HCT116 (cell line): ENCODE measurements at regions not wholly inside any gene's neighbourhood (a gene's known extent, or its start where the extent isn't known, plus 50 kb on each side); places are given as distances from the start of the nearest gene placed in this dataset.

Source experiments
- ATAC-seq: fragments of 200-7000 bp; cut with Tn5 transposase; 2 replicates; pipeline ENCODE4 v1.9.1; 2020; ENCODE audit warnings: mild to moderate bottlenecking, moderate library complexity
- BruUV-seq: library from RNA; stranded (reverse); fragments of 400-500 nt; replicated peaks from 2 replicates; lab custom pipeline; 2021; lab: Mats Ljungman, UMichigan
- CTCF ChIA-PET: fragments of 300-600 bp; sonication (Branson Sonifier 250); formaldehyde crosslinking; loops from one replicate; lab custom pipeline; 2021; ENCODE audit warnings: antibody characterized with exemption; lab: Charles Lee
- POLR2A ChIA-PET: fragments of 300-600, 350-600 bp; sonication (Branson Sonifier 250); formaldehyde crosslinking; loops from one replicate; lab custom pipeline; 2021; ENCODE audit warnings: antibody characterized with exemption; lab: Charles Lee
- RAD21 ChIA-PET, 2 experiments: fragments of 300-600 bp; sonication (Branson Sonifier 250); formaldehyde crosslinking; loops; one replicate each; lab custom pipeline; 2023; ENCODE audit warnings: low total read pairs in 2 of 2; ENCODE audit not compliant: uncharacterized antibody in 2 of 2, unreplicated experiment in 2 of 2, low non-redundant PET in 1 of 2; lab: Charles Lee
- DNase-seq: peaks from one replicate; pipeline ENCODE4 v3.0.0-alpha.2; 2010; ENCODE audit warnings: low read depth, low spot score
- H2AFZ ChIP-seq: fragments of 200-600 bp; shearing (Covaris generic), sonication (generic); 2 replicates; pipeline ENCODE4 v1.6.1; 2017; ENCODE audit warnings: low read depth, mixed run types, mixed read lengths, antibody characterized with exemption, low read length; ENCODE audit not compliant: poor library complexity, severe bottlenecking
- H3K27ac ChIP-seq: 2 replicates; pipeline ENCODE4 v1.5.1; 2012; ENCODE audit warnings: low read depth, low read length
- H3K27me3 ChIP-seq: fragments of 200-600 bp; sonication (generic); 2 replicates; pipeline ENCODE4 v1.6.1; 2016; ENCODE audit warnings: mixed run types, low read length, mixed read lengths; ENCODE audit not compliant: insufficient read depth
- H3K36me3 ChIP-seq, 2 experiments: fragments of 200-500 bp in 1 of 2; fragments of 200-600 bp in 1 of 2; sonication (Bioruptor generic) in 1 of 2; sonication (generic) in 1 of 2; 2 replicates each; pipeline versions ENCODE4 v1.5.1 to v1.6.1; 2014 to 2016; ENCODE audit warnings: low read length in 2 of 2, inconsistent platforms in 1 of 2, mixed read lengths in 1 of 2, mixed run types in 1 of 2; ENCODE audit not compliant: insufficient read depth in 2 of 2, control insufficient read depth in 1 of 2
- H3K4me1 ChIP-seq, 2 experiments: fragments of 200-600 bp in 1 of 2; sonication (generic) in 1 of 2; 2 replicates each; pipeline versions ENCODE4 v1.5.1 to v1.6.1; 2012 to 2017; ENCODE audit warnings: low read length in 2 of 2, inconsistent platforms in 1 of 2, mild to moderate bottlenecking in 1 of 2, mixed read lengths in 1 of 2, mixed run types in 1 of 2, moderate library complexity in 1 of 2; ENCODE audit not compliant: insufficient read depth in 2 of 2, control insufficient read depth in 1 of 2
- H3K4me2 ChIP-seq: fragments of 200-600 bp; sonication (generic); 2 replicates; pipeline ENCODE4 v1.6.1; 2017; ENCODE audit warnings: mixed run types, low read length, mixed read lengths
- H3K4me3 ChIP-seq, 2 experiments: fragments of 200-600 bp in 1 of 2; sonication (generic) in 1 of 2; replicated peaks in 1 of 2; 2 replicates each; pipeline ENCODE4 v1.5.1; 2011 to 2016; ENCODE audit warnings: low read length in 2 of 2, control low read depth in 1 of 2, low read depth in 1 of 2, mild to moderate bottlenecking in 1 of 2, mixed read lengths in 1 of 2, mixed run types in 1 of 2
- H3K79me2 ChIP-seq: fragments of 200-600 bp; sonication (generic); 2 replicates; pipeline ENCODE4 v1.6.1; 2017; ENCODE audit warnings: mild to moderate bottlenecking, mixed run types, low read length, moderate library complexity, mixed read lengths; ENCODE audit not compliant: insufficient read depth
- H3K9ac ChIP-seq: fragments of 200-600 bp; sonication (generic); 2 replicates; pipeline ENCODE4 v1.6.1; 2016; ENCODE audit warnings: low read length, mixed read lengths
- H3K9me2 ChIP-seq: fragments of 200-600 bp; sonication (generic), shearing (Covaris generic); 2 replicates; pipeline ENCODE4 v1.6.1; 2017; ENCODE audit warnings: mixed run types, mild to moderate bottlenecking, moderate library complexity; ENCODE audit not compliant: insufficient read depth
- H3K9me3 ChIP-seq, 2 experiments: fragments of 200-500 bp in 1 of 2; fragments of 200-600 bp in 1 of 2; sonication (Bioruptor generic) in 1 of 2; sonication (generic) in 1 of 2; 2 replicates each; pipeline ENCODE4 v1.6.1; 2014 to 2017; ENCODE audit warnings: low read length in 2 of 2, mixed read lengths in 2 of 2, inconsistent platforms in 1 of 2, low read depth in 1 of 2, mild to moderate bottlenecking in 1 of 2, mixed run types in 1 of 2, moderate library complexity in 1 of 2; ENCODE audit not compliant: control insufficient read depth in 1 of 2, insufficient read depth in 1 of 2
- H4K20me1 ChIP-seq: fragments of 200-600 bp; sonication (generic), shearing (Covaris generic); 2 replicates; pipeline ENCODE4 v1.6.1; 2017; ENCODE audit warnings: mixed run types, mild to moderate bottlenecking, moderate library complexity; ENCODE audit not compliant: insufficient read depth
- CBX3 ChIP-seq: IDR thresholded peaks from 2 replicates; pipeline ENCODE4 v1.6.1; 2012; ENCODE audit warnings: low read depth
- CEBPB ChIP-seq: IDR thresholded peaks from 2 replicates; pipeline ENCODE4 v1.6.1; 2012; ENCODE audit warnings: low read depth
- EGR1 ChIP-seq: IDR thresholded peaks from 2 replicates; pipeline ENCODE4 v1.6.1; 2012; ENCODE audit warnings: low read depth
- ELF1 ChIP-seq: IDR thresholded peaks from 2 replicates; pipeline ENCODE4 v1.6.1; 2012; ENCODE audit warnings: low read depth, borderline replicate concordance
- EZH2 ChIP-seq: fragments of 200-600 bp; sonication (generic); IDR thresholded peaks from 2 replicates; pipeline ENCODE4 v1.6.1; 2017; ENCODE audit warnings: antibody characterized with exemption, mixed run types
- EZH2phosphoT487 ChIP-seq: fragments of 200-600 bp; IDR thresholded peaks from 2 replicates; pipeline ENCODE4 v1.6.1; 2018; ENCODE audit warnings: antibody characterized with exemption, borderline replicate concordance
- FOSL1 ChIP-seq: IDR thresholded peaks from 2 replicates; pipeline ENCODE4 v1.6.1; 2012; ENCODE audit warnings: low read depth
- JUND ChIP-seq: IDR thresholded peaks from 2 replicates; pipeline ENCODE4 v1.6.1; 2012
- POLR2A ChIP-seq: IDR thresholded peaks from 2 replicates; pipeline ENCODE4 v1.7.0; 2011; ENCODE audit warnings: borderline replicate concordance; ENCODE audit not compliant: insufficient read depth, insufficient read length; ENCODE audit errors: extremely low read depth
- REST ChIP-seq: IDR thresholded peaks from 2 replicates; pipeline ENCODE4 v1.6.1; 2012; ENCODE audit warnings: low read depth
- TCF7L2 ChIP-seq: IDR thresholded peaks from 2 replicates; pipeline ENCODE4 v1.7.0; 2011; ENCODE audit warnings: borderline replicate concordance, inconsistent platforms; ENCODE audit not compliant: insufficient read depth, insufficient read length; ENCODE audit errors: extremely low read depth
- ZBTB33 ChIP-seq: IDR thresholded peaks from 2 replicates; pipeline ENCODE4 v1.6.1; 2011; ENCODE audit warnings: mild to moderate bottlenecking, low read length, moderate library complexity; ENCODE audit not compliant: insufficient replicate concordance; ENCODE audit errors: extremely low read depth
- ZFX ChIP-seq: fragments of 450-650 bp; IDR thresholded peaks from 2 replicates; pipeline ENCODE4 v1.6.1; 2017
- intact Hi-C: fragments of 100-400 bp; cut with micrococcal nuclease; formaldehyde crosslinking; loops from 2 replicates; pipeline ENCODE4 v1.10.0; 2022

GRCh38 chr10:2256241-2256640 lies 518.9 kb upstream of the ADARB2 start:
- H3K4me1 ChIP-seq, result no peaks in the 10 kb centered on the region
- H3K9me2 ChIP-seq, result no peaks in the 10 kb centered on the region
- CTCF ChIA-PET, result no interaction called here
- ATAC-seq (no peak), DNase-seq (no peak)
- no peaks in the 10 kb centered on the region for H3K79me2 ChIP-seq
- no peak overlapping the region for H3K27ac ChIP-seq
- no peak overlapping the region for H3K4me2 ChIP-seq
- no TSS peak for BruUV-seq
- H3K36me3 ChIP-seq, result no peaks in the 10 kb centered on the region
- H2AFZ ChIP-seq, result no peak overlapping the region
- POLR2A ChIA-PET, result no interaction called here
- H3K9me3 ChIP-seq, result peaks cover 9 to 50% of the 10 kb centered on the region in 2 experiments; a peak in 2 of 4 replicates
- RAD21 ChIA-PET, result no interaction called here
- no peaks in the 10 kb centered on the region for H4K20me1 ChIP-seq
- H3K27me3 ChIP-seq, result no peaks in the 10 kb centered on the region
- no peak overlapping the region for H3K9ac ChIP-seq
- H3K4me3 ChIP-seq, result no peak overlapping the region
- TF ChIP-seq ZFX (no peak), EZH2phosphoT487 (no peak), CBX3 (no peak), EZH2 (no peak), JUND (no peak), FOSL1 (no peak), CEBPB (no peak), ELF1 (no peak), ZBTB33 (no peak), EGR1 (no peak), REST (no peak), TCF7L2 (no peak), POLR2A (no peak)
- intact Hi-C loops, result no loop called here
